ENCODE measurements at regions not wholly inside any gene's neighbourhood (a gene's known extent, or its start where the extent isn't known, plus 50 kb on each side); places are given as distances from the start of the nearest gene placed in this dataset.

DNA sequence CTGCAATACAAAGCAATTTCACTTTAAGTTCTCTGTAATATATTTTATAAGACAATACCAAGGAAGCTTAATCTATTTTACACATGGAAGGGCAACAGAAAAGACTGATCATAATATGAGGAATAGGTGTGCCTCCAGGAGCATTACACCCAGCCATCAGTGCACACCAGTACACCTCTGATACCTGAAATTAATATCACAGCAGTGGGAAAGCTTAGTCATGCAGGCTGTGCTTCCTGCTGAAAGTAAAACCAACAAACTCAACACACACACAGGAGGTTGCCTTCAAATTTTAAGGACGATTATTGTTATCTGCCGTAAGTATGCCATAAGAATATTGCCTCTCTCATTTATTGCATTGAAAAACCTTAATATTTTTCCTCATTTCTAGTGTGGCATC lies 1119.1 kb upstream of the TENM4 start:
- TF ChIP-seq POLR2AphosphoS5 (IDR thresholded peaks at IDR 0.05) (no peak), EP300 (IDR thresholded peaks at IDR 0.05) (no peak), POLR2A (IDR thresholded peaks at IDR 0.05) (no peak)
- TF ChIP-seq, protein P1, sequence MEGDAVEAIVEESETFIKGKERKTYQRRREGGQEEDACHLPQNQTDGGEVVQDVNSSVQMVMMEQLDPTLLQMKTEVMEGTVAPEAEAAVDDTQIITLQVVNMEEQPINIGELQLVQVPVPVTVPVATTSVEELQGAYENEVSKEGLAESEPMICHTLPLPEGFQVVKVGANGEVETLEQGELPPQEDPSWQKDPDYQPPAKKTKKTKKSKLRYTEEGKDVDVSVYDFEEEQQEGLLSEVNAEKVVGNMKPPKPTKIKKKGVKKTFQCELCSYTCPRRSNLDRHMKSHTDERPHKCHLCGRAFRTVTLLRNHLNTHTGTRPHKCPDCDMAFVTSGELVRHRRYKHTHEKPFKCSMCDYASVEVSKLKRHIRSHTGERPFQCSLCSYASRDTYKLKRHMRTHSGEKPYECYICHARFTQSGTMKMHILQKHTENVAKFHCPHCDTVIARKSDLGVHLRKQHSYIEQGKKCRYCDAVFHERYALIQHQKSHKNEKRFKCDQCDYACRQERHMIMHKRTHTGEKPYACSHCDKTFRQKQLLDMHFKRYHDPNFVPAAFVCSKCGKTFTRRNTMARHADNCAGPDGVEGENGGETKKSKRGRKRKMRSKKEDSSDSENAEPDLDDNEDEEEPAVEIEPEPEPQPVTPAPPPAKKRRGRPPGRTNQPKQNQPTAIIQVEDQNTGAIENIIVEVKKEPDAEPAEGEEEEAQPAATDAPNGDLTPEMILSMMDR (IDR thresholded peaks at IDR 0.05): no peak
